HAP-1 (cell line): ENCODE measurements at regions not wholly inside any gene's neighbourhood (a gene's known extent, or its start where the extent isn't known, plus 50 kb on each side); places are given as distances from the start of the nearest gene placed in this dataset.
"Not testable (repeated sequence)": the region's sequence is repeated elsewhere in the genome, so short reads cannot be mapped to it uniquely, and the experiment has no call there.

Experiments
- DNase-seq, 2 experiments: peaks; one replicate each; pipeline ENCODE4 v3.0.0-alpha.2; 2016 to 2020; ENCODE audit warnings: low spot score in 2 of 2
- H3K27me3 ChIP-seq: fragments of 250-450 bp; sonication (Bioruptor Pico); 2 replicates; pipeline ENCODE4 v1.5.1; 2020; ENCODE audit warnings: low read depth, mild to moderate bottlenecking, moderate library complexity
- H3K36me3 ChIP-seq: fragments of 250-450 bp; sonication (Bioruptor Pico); replicated peaks from 2 replicates; pipeline ENCODE4 v1.5.1; 2020; ENCODE audit warnings: mild to moderate bottlenecking
- H3K4me1 ChIP-seq: fragments of 250-450 bp; sonication (Bioruptor Pico); 2 replicates; pipeline ENCODE4 v1.5.1; 2020; ENCODE audit warnings: mild to moderate bottlenecking
- H3K4me3 ChIP-seq: fragments of 250-450 bp; sonication (Bioruptor Pico); 2 replicates; pipeline ENCODE4 v1.5.1; 2020; ENCODE audit warnings: mild to moderate bottlenecking, moderate library complexity
- H3K9me3 ChIP-seq: fragments of 250-450 bp; sonication (Bioruptor Pico); 2 replicates; pipeline ENCODE4 v1.5.1; 2020; ENCODE audit warnings: mild to moderate bottlenecking, moderate library complexity
- in situ Hi-C: fragments of 300-500 bp; cut with MboI; formaldehyde crosslinking; loops from 3 replicates; pipeline ENCODE4 v1.14.3; 2020; ENCODE audit warnings: low sequenced_read_pairs, inconsistent platforms, mixed read lengths

DNA sequence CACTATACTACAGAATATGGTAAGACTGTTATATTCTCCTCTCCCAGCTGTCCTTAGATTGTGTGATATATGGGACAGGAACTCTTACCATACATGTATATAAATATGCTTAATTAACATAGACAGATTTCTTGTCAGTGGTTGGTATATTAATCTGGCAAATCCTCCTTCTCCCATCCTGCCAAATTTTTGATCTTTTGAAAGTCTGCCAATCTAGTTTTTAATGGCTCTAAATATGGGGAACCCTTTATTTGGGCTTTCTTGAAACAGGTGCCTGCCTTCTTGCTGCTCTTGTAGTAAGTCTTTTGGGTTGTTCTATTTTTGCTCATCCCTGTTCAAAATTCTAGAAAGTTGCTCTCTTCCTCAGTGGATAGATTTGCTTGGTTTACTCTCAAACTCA, 63.5 kb downstream of the SPATA31D1 start:
- in situ Hi-C loops, result no loop called here
- no peaks in the 10 kb centered on the region for H3K4me1 ChIP-seq
- DNase-seq, result no peak

DNA sequence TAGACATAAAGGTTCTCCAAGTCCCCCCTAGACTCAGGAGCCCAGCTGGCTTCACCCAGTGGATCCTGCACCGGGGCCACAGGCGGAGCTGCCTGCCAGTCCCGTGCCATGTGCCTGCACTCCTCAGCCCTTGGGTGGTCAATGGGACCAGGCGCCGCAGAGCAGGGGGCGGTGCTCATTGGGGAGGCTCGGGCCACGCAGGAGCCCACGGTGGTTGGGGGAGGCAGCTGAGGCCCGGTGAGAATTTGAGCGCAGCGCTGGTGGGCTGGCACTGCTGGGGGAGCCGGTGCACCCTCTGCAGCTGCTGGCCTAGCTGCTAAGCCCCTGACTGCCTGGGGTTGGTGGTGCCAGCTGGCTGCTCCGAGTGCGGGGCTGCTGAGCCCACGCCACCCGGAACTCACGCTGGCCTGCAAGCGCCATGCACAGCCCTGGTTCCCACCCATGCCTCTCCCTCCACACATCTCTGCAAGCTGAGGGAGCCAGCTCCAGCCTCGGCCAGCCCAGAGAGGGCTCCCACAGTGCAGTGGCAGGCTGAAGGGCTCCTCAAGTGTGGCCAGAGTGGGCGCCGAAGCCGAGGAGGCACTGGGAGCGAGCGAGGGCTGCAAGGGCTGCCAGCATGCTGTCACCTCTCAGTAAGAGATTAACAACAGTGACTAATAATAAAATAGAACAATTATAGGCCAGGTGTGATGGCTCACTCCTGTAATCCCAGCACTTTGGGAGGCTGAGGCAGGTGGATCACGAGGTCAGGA, 65.9 kb downstream of the SPATA31D1 start:
- H3K4me3 ChIP-seq, result no peak overlapping the region
- H3K4me1 ChIP-seq, result no peaks in the 10 kb centered on the region
- no peaks in the 10 kb centered on the region for H3K27me3 ChIP-seq
- no peaks in the 10 kb centered on the region for H3K9me3 ChIP-seq
- in situ Hi-C loops, result no loop called here
- H3K36me3 ChIP-seq, result no peaks in the 10 kb centered on the region
- DNase-seq, result no peak

More for the DNA sequence above, 63.5 kb downstream of the SPATA31D1 start:
- H3K27me3 ChIP-seq, result no peaks in the 10 kb centered on the region
- H3K36me3 ChIP-seq, result no peaks in the 10 kb centered on the region
- no peaks in the 10 kb centered on the region for H3K9me3 ChIP-seq
- H3K4me3 ChIP-seq, result no peak overlapping the region

DNA sequence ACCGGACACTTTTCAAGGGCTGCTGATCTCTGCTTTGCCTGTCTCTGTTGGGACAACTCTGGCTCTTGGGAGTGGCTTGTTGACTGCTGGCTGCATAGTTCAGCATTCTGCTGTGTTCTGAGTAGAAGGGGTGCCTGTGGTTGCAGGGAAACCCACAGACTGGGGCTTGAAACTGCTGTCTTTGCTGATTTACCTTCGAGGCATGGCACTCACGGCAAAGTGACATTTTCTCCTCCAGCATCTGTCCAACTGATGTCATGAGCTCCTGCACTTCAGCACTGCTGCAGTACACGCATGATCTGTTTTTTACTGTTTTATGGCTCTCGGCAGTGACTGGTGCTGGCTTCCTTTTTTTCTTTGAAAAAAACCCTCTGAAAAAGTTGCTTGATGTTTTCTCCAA, 69.2 kb downstream of the SPATA31D1 start:
- H3K4me1 ChIP-seq, result no peaks in the 10 kb centered on the region
- no peak overlapping the region for H3K4me3 ChIP-seq
- DNase-seq, result no peak
- no peaks in the 10 kb centered on the region for H3K9me3 ChIP-seq
- H3K27me3 ChIP-seq, result no peaks in the 10 kb centered on the region
- H3K36me3 ChIP-seq, result no peaks in the 10 kb centered on the region
- in situ Hi-C loops, result no loop called here

DNA sequence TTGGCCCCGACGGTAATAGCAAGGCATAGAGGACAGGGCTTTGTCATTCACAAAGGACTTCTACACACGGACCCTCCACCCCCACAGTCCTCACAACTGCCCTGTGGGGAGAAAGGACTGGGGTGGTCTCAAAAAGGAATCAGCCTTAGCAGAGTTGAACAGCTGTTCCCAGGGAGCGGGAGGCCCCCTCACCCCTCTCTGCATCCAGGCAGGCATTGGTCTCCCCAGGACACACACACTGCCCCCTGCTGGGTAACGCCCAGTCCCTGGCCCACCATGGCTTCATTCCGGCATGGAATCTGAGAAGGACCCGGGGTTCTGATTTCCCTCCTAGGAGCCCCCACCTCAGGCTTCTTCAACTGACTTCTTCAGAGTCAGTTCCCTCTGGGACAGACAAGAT, 73.2 kb downstream of the SPATA31D1 start:
- H3K4me3 ChIP-seq, H3K9me3 ChIP-seq, H3K4me1 ChIP-seq, in situ Hi-C loops, DNase-seq, H3K36me3 ChIP-seq, H3K27me3 ChIP-seq: not testable (repeated sequence)

DNA sequence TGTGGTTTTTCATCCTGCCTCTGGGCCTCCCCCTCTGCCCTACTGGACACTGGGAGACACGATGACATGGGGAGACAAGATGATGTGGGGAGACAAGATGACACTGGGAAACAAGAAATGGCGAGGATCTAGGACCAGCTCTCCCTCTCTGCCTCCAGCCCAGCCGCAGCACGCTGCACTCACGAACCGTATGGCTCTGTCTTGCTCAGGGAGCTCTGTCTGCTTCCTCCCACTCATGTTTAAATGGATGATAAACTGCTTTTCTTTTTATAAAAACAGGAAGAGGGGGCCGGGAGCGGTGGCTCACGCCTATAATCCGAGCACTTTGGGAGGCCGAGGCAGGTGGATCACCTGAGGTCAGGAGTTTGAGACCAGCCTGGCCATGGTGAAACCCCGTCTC, 73.7 kb downstream of the SPATA31D1 start:
- H3K4me1 ChIP-seq, result no peaks in the 10 kb centered on the region
- in situ Hi-C loops, result no loop called here
- no peak for DNase-seq
- H3K4me3 ChIP-seq, result no peak overlapping the region
- H3K36me3 ChIP-seq, result no peaks in the 10 kb centered on the region
- no peaks in the 10 kb centered on the region for H3K27me3 ChIP-seq
- H3K9me3 ChIP-seq, result no peaks in the 10 kb centered on the region

DNA sequence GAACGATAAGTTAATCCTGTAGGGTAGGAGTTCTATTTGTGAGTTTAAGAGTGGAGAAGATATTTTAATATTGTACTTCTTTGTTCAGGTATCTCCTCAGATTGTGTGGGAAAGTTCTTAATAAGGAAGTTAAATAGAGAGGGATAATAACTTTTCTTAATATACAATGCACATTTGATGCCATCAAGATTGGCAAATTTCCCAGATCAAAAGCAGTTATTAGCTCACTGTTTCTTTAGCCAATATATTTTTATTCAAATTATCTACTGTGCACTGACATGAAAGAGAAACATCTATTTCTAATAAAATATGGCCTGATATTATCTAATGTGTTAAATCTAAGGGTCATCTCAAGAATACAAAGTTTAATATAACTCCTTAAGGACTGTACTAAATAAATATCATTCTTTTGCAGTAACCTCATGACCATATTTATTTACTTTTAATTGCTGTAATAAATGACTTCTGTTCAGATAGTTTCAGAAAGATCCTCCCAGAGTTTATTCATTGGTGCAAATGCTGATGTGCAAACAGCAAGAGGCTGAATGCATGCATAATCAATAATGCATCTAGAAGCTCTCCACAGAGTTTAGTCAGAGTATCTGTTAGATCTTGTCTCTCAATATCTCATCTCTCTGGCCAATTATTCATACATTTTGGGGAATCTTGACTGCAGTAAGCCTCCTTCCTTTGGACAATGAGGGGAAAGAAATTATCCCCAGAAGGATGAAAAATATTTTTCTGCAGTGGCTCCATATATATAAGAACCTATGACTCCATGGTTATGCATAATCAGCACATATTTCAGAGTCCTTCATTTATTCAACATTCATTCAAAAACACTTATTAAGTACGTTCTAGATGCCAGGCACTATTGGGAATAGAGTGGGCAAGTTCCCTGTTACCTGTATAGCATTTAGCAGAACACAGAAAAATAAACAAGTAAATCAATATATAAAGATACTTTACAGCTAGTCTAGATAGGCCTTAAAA, 85.3 kb downstream of the SPATA31D1 start:
- in situ Hi-C loops, result no loop called here
- H3K4me3 ChIP-seq, result no peak overlapping the region
- no peak for DNase-seq
- H3K36me3 ChIP-seq, result no peaks in the 10 kb centered on the region
- no peaks in the 10 kb centered on the region for H3K27me3 ChIP-seq
- no peaks in the 10 kb centered on the region for H3K9me3 ChIP-seq
- H3K4me1 ChIP-seq, result no peaks in the 10 kb centered on the region

DNA sequence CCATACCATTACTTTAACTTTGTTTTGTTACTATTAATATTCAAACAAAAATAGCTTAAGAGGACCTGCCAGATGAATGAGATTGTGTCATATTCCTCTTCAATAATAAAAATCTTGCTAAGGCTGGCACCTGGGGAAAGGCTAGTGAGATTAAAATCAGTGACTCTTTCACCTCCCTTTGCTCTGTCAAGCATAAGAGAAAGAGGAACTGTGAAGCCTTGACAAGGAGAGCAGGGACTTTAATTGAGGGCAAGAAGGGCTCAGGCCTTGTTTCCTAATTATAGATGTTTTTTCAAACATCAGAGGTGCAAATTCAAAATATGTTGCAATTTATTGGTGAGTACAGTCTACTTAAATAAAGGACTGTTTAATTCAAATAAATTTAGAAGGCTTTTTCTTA, 91.7 kb downstream of the SPATA31D1 start:
- no peaks in the 10 kb centered on the region for H3K9me3 ChIP-seq
- H3K36me3 ChIP-seq, result no peaks in the 10 kb centered on the region
- in situ Hi-C loops, result no loop called here
- no peak for DNase-seq
- no peak overlapping the region for H3K4me3 ChIP-seq
- H3K27me3 ChIP-seq, result no peaks in the 10 kb centered on the region
- H3K4me1 ChIP-seq, result no peaks in the 10 kb centered on the region

DNA sequence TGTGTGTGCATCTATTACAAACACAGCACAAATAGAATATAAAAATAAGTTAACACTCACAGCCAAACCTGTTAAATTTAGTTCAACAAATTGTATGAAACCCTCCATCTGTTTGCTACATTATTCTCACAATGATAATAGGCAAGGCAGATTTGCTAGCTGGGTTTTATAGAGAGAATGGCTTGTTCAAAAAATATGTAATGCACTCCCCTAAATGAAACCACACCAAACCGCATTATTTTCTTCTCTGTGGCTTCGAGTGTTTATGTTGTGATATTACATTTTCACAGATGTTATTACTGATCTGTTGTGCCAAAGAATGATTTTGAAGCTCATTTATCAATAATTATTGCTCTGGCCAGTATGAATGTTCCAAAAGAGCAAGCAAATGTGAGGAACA, 92.9 kb downstream of the SPATA31D1 start:
- Histone ChIP-seq H3K4me3 (no peak overlapping the region), H3K36me3 (no peaks in the 10 kb centered on the region), H3K27me3 (no peaks in the 10 kb centered on the region), H3K4me1 (no peaks in the 10 kb centered on the region), H3K9me3 (no peaks in the 10 kb centered on the region)
- in situ Hi-C loops, result no loop called here
- no peak for DNase-seq

DNA sequence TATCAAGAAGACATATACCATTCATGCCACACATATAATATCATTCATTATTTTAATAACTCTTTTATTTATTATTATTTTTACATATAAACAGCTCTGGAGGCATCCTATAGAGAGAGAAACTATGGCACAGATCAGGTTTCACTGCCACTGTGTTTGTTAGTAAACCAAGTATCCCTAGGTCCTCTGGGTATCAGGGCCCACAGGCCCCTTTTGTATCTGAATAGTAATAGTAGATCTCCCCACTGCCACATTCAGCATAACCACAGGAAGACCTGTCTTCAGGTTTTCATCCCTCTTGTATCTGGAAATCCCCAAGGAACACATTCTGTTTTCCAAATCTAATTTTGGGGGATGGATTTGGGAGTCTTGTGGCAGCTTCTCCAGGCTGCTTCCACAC, 94.0 kb downstream of the SPATA31D1 start:
- Histone ChIP-seq H3K4me3 (no peak overlapping the region), H3K36me3 (no peaks in the 10 kb centered on the region), H3K9me3 (no peaks in the 10 kb centered on the region), H3K4me1 (no peaks in the 10 kb centered on the region), H3K27me3 (no peaks in the 10 kb centered on the region)
- no peak for DNase-seq
- in situ Hi-C loops, result no loop called here

DNA sequence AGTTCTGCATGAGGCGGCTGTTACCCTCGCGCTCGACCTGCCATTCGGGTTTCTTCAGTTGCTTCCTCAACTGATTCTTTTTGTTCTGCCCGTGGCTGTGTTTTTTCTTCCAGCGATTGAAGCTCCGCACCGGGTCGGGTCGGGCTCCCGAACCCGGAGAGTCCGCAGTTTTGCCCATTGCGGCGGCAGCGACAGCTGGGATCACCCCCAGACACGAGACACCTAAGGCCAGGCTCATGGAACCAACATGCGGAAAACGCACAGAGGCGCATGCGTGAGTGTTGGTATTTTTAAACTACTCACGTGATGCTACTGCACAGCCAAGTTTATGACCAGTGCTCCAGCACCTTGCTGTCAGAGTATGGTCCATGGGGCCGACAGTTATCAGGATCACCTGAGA, 100.0 kb downstream of the SPATA31D1 start:
- Histone ChIP-seq H3K9me3 (no peaks in the 10 kb centered on the region), H3K27me3 (no peaks in the 10 kb centered on the region), H3K4me1 (no peaks in the 10 kb centered on the region), H3K4me3 (no peak overlapping the region), H3K36me3 (no peaks in the 10 kb centered on the region)
- in situ Hi-C loops, result no loop called here
- no peak for DNase-seq

DNA sequence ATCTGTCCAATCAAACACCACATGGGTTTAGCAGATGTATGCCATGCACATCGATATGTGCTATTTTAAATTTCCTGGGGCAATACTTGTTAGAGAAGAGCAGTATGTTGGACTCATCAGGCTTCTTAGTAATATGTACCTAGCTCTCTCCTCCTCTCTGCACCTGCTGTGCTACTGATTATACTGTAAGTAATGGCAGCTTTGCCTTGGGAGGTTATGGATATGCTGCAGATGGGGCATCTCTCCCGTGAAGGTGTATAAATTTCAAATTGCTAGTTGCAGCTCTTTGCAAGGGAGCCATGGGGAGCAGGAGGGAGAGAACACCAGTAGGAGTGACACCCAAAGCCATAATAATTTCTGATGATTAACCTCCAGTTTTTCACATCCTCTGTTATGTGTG, 101.5 kb downstream of the SPATA31D1 start:
- H3K9me3 ChIP-seq, result no peaks in the 10 kb centered on the region
- no peak overlapping the region for H3K4me3 ChIP-seq
- in situ Hi-C loops, result no loop called here
- no peaks in the 10 kb centered on the region for H3K4me1 ChIP-seq
- H3K36me3 ChIP-seq, result no peaks in the 10 kb centered on the region
- H3K27me3 ChIP-seq, result no peaks in the 10 kb centered on the region
- DNase-seq, result no peak

DNA sequence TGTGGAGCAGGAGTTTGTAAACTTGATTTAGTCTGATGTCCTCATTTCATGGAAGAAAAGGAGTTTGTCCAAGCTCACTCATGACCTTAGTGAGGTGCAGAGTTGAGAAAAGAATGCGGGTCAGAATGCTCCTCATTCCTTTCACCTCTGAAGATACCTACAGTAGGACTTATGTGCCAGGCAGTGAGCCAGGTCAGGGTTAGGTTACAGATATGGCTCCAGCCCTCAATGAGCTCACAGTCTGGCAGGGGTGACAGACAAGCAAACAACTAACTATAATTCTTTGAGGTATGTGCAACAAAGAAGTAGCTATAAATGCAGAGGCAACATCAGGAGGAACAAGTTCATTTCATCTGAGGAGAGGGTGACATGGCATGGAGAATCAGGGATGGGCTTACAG, 102.5 kb downstream of the SPATA31D1 start:
- H3K27me3 ChIP-seq, result no peaks in the 10 kb centered on the region
- in situ Hi-C loops, result no loop called here
- H3K36me3 ChIP-seq, result no peaks in the 10 kb centered on the region
- H3K4me3 ChIP-seq, result no peak overlapping the region
- no peaks in the 10 kb centered on the region for H3K4me1 ChIP-seq
- DNase-seq, result no peak
- no peaks in the 10 kb centered on the region for H3K9me3 ChIP-seq

DNA sequence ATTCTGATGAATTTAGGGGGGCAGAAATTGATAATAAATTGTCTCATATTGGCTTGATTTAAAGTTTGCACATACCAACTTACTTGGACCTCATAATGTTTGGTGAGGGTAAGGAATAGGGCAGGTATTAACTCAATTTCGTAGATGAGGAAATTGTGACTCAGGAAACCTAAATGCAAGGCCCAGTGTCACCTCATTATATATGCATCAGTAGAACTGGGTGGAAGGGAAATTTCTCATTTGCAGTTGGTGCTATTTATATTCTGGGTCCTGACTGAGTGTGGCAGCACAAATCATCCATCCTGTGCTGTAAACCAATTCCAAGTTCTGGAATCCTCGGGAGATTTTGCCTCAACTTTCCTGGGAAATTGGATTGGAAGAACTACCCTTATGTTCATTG, 103.0 kb downstream of the SPATA31D1 start:
- Histone ChIP-seq H3K27me3 (no peaks in the 10 kb centered on the region), H3K4me3 (no peak overlapping the region), H3K4me1 (no peaks in the 10 kb centered on the region), H3K9me3 (no peaks in the 10 kb centered on the region), H3K36me3 (no peaks in the 10 kb centered on the region)
- in situ Hi-C loops, result no loop called here
- no peak for DNase-seq

DNA sequence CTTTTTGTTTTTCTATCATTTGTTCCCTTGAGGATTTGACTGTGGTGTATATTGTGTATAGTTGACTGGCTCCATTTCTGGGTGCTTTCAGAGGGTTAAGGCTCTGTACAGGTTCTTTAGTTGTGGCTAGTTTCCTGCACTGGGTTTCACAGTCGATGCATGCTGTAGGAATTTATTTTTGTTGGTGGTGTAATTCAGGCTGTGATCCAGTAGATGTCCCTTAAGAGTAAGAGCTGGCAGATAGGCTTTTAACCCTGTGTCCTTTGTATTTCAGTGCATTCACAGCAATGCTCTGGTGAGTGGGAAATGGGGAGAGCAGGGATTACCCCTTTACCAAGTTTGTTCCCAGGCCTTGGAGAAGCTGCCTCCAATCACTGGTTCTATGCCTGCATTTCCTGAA, 112.9 kb downstream of the SPATA31D1 start:
- DNase-seq, result no peak
- H3K4me1 ChIP-seq, result no peaks in the 10 kb centered on the region
- no peaks in the 10 kb centered on the region for H3K27me3 ChIP-seq
- H3K9me3 ChIP-seq, result no peaks in the 10 kb centered on the region
- H3K36me3 ChIP-seq, result no peaks in the 10 kb centered on the region
- no peak overlapping the region for H3K4me3 ChIP-seq
- in situ Hi-C loops, result no loop called here
